Sigmoid colon (tissue), 6 donors: ENCODE measurements at regions not wholly inside any gene's neighbourhood (a gene's known extent, or its start where the extent isn't known, plus 50 kb on each side); places are given as distances from the start of the nearest gene placed in this dataset.

Experiments used
- DNase-seq: peaks from one replicate; pipeline ENCODE4 v3.0.0-alpha.2; 2019
- H3K27ac ChIP-seq, 4 donors: fragments of 200-600 bp; sonication (generic); one replicate each; pipeline ENCODE4 v1.5.1; 2016 to 2019; ENCODE audit warnings: mild to moderate bottlenecking in 1 of 4
- H3K27me3 ChIP-seq, 3 donors: fragments of 200-600 bp; sonication (generic); one replicate each; pipeline ENCODE4 v1.5.1; 2019; ENCODE audit warnings: mild to moderate bottlenecking in 1 of 3
- H3K36me3 ChIP-seq, 4 donors: fragments of 200-600 bp; sonication (generic); one replicate each; pipeline ENCODE4 v1.5.1; 2016 to 2019
- H3K4me1 ChIP-seq, 4 donors: fragments of 200-600 bp; sonication (generic); one replicate each; pipeline ENCODE4 v1.5.1; 2017 to 2019
- H3K4me3 ChIP-seq, 4 donors: fragments of 200-600 bp; sonication (generic); one replicate each; pipeline ENCODE4 v1.5.1; 2017 to 2019; ENCODE audit warnings: mild to moderate bottlenecking in 2 of 4, moderate library complexity in 1 of 4
- H3K9me3 ChIP-seq, 4 donors: fragments of 200-600 bp in 3 of 4; sonication (generic) in 3 of 4; one replicate each; pipeline versions ENCODE4 v1.5.1 to v1.6.1; 2013 to 2019
- CTCF ChIP-seq, 4 experiments: fragments of 450-650 bp in 3 of 4; fragments of 200-600 bp in 1 of 4; IDR thresholded peaks; one replicate each; pipeline ENCODE4 v1.5.1; 2016 to 2019; ENCODE audit warnings: antibody characterized with exemption in 4 of 4, mild to moderate bottlenecking in 3 of 4, moderate library complexity in 2 of 4
- EP300 ChIP-seq, 4 donors: sonication (generic); formaldehyde crosslinking; IDR thresholded peaks; one replicate each; pipeline ENCODE4 v1.6.1; 2017; ENCODE audit warnings: antibody characterized with exemption in 4 of 4
- POLR2A ChIP-seq, 2 donors: fragments of 450-650 bp; IDR thresholded peaks; one replicate each; pipeline ENCODE4 v1.6.1; 2016; ENCODE audit warnings: antibody characterized with exemption in 2 of 2, mild to moderate bottlenecking in 2 of 2, moderate library complexity in 2 of 2
- POLR2AphosphoS5 ChIP-seq, 4 donors: sonication (generic); formaldehyde crosslinking; IDR thresholded peaks; one replicate each; pipeline ENCODE4 v1.6.1; 2017; ENCODE audit warnings: antibody characterized with exemption in 4 of 4
- WGBS, 2 donors: extraction: QIAGEN DNeasy Blood & Tissue Kit; methylation state at CpG; one replicate each; pipeline ENCODE4 v1.1.7; 2013; 5-methylcytosine and 5-hydroxymethylcytosine counted together
- intact Hi-C: fragments of 100-400 bp; cut with DNase I; formaldehyde crosslinking; loops from one replicate; pipeline ENCODE4 v1.15.1; 2023
- donor health status: healthy with polysubstance abuse.
- donor health status: healthy.

DNA sequence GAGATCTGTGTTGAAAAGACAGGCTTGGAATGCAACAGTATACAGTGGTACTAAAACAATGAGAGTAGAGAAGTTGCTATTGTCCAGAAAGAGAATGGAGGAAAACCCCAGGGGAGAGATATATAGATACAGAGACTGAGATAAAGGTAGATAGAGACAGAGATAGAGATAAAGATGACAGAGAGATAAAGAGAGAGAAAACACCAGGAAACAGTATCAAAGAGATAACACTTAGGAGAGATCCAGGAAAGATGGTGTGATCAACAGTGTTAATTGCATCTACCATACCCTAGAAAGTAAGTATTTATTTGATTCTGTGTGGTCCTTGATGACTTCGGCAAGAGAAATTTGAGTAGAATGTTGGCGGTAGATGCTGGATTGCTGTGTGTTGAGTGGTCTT lies 461.8 kb upstream of the RIOK2 start:
- DNase-seq: no peak
- Histone ChIP-seq H3K36me3 (no peaks in the 10 kb centered on the region), H3K9me3 (peaks cover 0 to 9% (median 1%) of the 10 kb centered on the region in 4 donors), H3K27ac (no peak overlapping the region), H3K4me1 (no peaks in the 10 kb centered on the region), H3K27me3 (no peaks in the 10 kb centered on the region), H3K4me3 (no peak overlapping the region)
- intact Hi-C loops: no loop called here
- no peak for TF ChIP-seq POLR2A (IDR thresholded peaks at IDR 0.05)
- TF ChIP-seq CTCF (IDR thresholded peaks at IDR 0.05): no peak
- TF ChIP-seq EP300 (IDR thresholded peaks at IDR 0.05): no peak
- 95 to 99% methylated on average over 2 of the region's 2 CpGs for WGBS, 2 donors

DNA sequence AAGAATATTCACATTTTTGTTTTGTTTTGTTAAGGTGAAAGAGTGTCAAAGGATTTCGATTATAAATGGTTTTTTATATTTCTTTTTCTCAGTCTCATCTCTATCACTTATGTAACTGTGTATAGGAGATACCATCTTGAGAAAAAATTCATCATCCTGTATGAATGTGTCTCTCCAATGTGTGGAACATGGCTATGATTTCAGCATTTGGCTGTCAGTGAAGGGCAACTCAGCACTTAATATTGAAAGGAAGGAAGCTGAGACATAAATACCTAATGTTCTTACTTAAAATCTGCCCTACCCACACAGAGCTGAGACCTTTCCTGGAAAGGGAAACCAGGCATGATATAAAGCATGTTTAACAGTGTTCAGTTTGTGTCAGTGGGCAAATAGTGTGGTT lies 474.2 kb upstream of the RIOK2 start:
- intact Hi-C loops: no loop called here
- Histone ChIP-seq H3K27ac (no peak overlapping the region), H3K27me3 (no peaks in the 10 kb centered on the region), H3K36me3 (no peaks in the 10 kb centered on the region), H3K4me3 (no peak overlapping the region), H3K4me1 (no peaks in the 10 kb centered on the region), H3K9me3 (no peaks in the 10 kb centered on the region)
- TF ChIP-seq POLR2AphosphoS5 (IDR thresholded peaks at IDR 0.05) (no peak), CTCF (IDR thresholded peaks at IDR 0.05) (no peak)
- WGBS, 2 donors: 83% methylated on average over 1 of the region's 1 CpG
- no peak for DNase-seq

DNA sequence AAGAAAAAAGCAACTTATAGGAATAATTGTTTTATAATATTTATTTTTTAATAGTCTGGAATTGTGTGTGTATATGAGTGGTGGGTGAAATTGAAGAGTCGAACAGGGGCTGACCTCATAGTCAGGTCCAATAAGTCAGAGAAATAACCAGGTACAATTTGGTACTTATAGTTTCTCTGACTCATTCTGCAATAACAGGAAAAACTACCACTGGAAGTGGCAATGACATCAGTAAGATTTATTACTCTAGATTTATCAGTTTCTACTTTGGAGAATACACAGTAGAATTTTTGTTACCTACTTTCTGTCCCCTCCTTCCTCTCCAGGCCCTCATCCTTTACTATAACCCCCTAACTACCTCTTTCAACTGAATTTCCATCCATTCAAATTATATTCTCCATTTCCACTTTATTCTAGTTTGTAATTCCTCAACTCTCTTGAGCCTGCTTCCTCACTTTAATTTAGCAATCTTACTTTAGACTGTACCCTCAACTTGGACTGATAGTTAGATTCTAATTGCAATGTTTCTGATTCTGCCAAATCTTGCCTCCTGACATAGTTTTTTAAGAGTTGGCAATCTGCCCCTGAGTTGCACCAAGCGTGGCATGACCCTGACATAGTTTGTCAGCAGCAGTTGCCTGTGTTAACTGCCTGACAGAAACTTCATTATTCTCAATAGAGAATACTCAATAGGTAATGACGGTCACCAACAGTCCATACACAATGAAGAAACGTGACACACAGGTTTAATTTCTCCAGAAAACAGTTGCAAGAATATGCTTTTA lies 475.3 kb upstream of the RIOK2 start:
- WGBS, 2 donors: 71 to 78% methylated on average over 4 of the region's 4 CpGs
- intact Hi-C loops: no loop called here
- no peak overlapping the region for H3K4me3 ChIP-seq
- H3K27me3 ChIP-seq: no peaks in the 10 kb centered on the region
- H3K4me1 ChIP-seq: no peaks in the 10 kb centered on the region
- TF ChIP-seq EP300 (IDR thresholded peaks at IDR 0.05) (no peak), POLR2A (IDR thresholded peaks at IDR 0.05) (no peak), POLR2AphosphoS5 (IDR thresholded peaks at IDR 0.05) (no peak), CTCF (IDR thresholded peaks at IDR 0.05) (no peak)
- H3K36me3 ChIP-seq: no peaks in the 10 kb centered on the region
- no peak overlapping the region for H3K27ac ChIP-seq
- no peak for DNase-seq
- no peaks in the 10 kb centered on the region for H3K9me3 ChIP-seq

- Histone ChIP-seq H3K4me3 (no peak overlapping the region), H3K27me3 (no peaks in the 10 kb centered on the region), H3K9me3 (no peaks in the 10 kb centered on the region), H3K36me3 (no peaks in the 10 kb centered on the region), H3K27ac (no peak overlapping the region), H3K4me1 (no peaks in the 10 kb centered on the region)
- no peak for DNase-seq
- TF ChIP-seq POLR2AphosphoS5 (IDR thresholded peaks at IDR 0.05) (no peak), POLR2A (IDR thresholded peaks at IDR 0.05) (no peak), EP300 (IDR thresholded peaks at IDR 0.05) (no peak), CTCF (IDR thresholded peaks at IDR 0.05) (no peak)
- intact Hi-C loops: no loop called here
- WGBS, 2 donors: 60 to 74% methylated on average over 2 of the region's 2 CpGs
Measured at GRCh38 chr5:97666783-97667182, 483.7 kb upstream of the RIOK2 start.

- Histone ChIP-seq H3K27me3 (no peaks in the 10 kb centered on the region), H3K4me3 (no peak overlapping the region), H3K36me3 (no peaks in the 10 kb centered on the region), H3K4me1 (no peaks in the 10 kb centered on the region), H3K27ac (no peak overlapping the region), H3K9me3 (no peaks in the 10 kb centered on the region)
- no peak for DNase-seq
- intact Hi-C loops: no loop called here
- TF ChIP-seq POLR2A (IDR thresholded peaks at IDR 0.05) (no peak), POLR2AphosphoS5 (IDR thresholded peaks at IDR 0.05) (no peak), EP300 (IDR thresholded peaks at IDR 0.05) (no peak), CTCF (IDR thresholded peaks at IDR 0.05) (no peak)
Measured at GRCh38 chr5:97670447-97670846, 487.4 kb upstream of the RIOK2 start.
